ENCODE measurements at regions not wholly inside any gene's neighbourhood (a gene's known extent, or its start where the extent isn't known, plus 50 kb on each side); places are given as distances from the start of the nearest gene placed in this dataset.

- Histone ChIP-seq H3K27ac (no peak overlapping the region), H3K9me3 (peaks cover 10% of the 10 kb centered on the region), H3K4me3 (no peak overlapping the region), H3K36me3 (no peaks in the 10 kb centered on the region), H3K9ac (no peak overlapping the region), H3K27me3 (no peaks in the 10 kb centered on the region), H4K20me1 (no peaks in the 10 kb centered on the region), H3K4me1 (no peaks in the 10 kb centered on the region), H3K4me2 (no peak overlapping the region)
- no peak for TF ChIP-seq Cebpa-rat (IDR thresholded peaks at IDR 0.05)
Measured at GRCh38 chr6:21915707-21916260, 322.2 kb downstream of the SOX4 start.

- TF ChIP-seq Cebpa-rat (IDR thresholded peaks at IDR 0.05), result no peak
- no peaks in the 10 kb centered on the region for H4K20me1 ChIP-seq
- no peak overlapping the region for H3K4me2 ChIP-seq
- no peaks in the 10 kb centered on the region for H3K27me3 ChIP-seq
- H3K9me3 ChIP-seq, result peaks cover 10% of the 10 kb centered on the region
- no peak overlapping the region for H3K4me3 ChIP-seq
- no peak overlapping the region for H3K27ac ChIP-seq
- H3K9ac ChIP-seq, result no peak overlapping the region
- no peaks in the 10 kb centered on the region for H3K36me3 ChIP-seq
- no peaks in the 10 kb centered on the region for H3K4me1 ChIP-seq
Measured at GRCh38 chr6:21918041-21918440, 324.5 kb downstream of the SOX4 start.

GRCh38 chr6:21918666-21919065 lies 325.1 kb downstream of the SOX4 start:
- Histone ChIP-seq H3K27ac (no peak overlapping the region), H3K36me3 (no peaks in the 10 kb centered on the region), H3K9me3 (peaks cover 10% of the 10 kb centered on the region), H3K4me3 (no peak overlapping the region), H3K9ac (no peak overlapping the region), H3K4me2 (no peak overlapping the region), H4K20me1 (no peaks in the 10 kb centered on the region), H3K4me1 (no peaks in the 10 kb centered on the region), H3K27me3 (no peaks in the 10 kb centered on the region)
- TF ChIP-seq Cebpa-rat (IDR thresholded peaks at IDR 0.05), result no peak

GRCh38 chr6:21922086-21922485 lies 328.5 kb downstream of the SOX4 start:
- no peak for TF ChIP-seq Cebpa-rat (IDR thresholded peaks at IDR 0.05)
- Histone ChIP-seq H3K4me2 (no peak overlapping the region), H4K20me1 (no peaks in the 10 kb centered on the region), H3K9me3 (peaks cover 4% of the 10 kb centered on the region; the same call in 1 of the 2 replicates), H3K36me3 (no peaks in the 10 kb centered on the region), H3K9ac (no peak overlapping the region), H3K4me3 (no peak overlapping the region), H3K4me1 (peaks cover 8% of the 10 kb centered on the region; the same call in 1 of the 2 replicates), H3K27ac (no peak overlapping the region), H3K27me3 (no peaks in the 10 kb centered on the region)

GRCh38 chr6:21924002-21924401 lies 330.5 kb downstream of the SOX4 start:
- H3K27me3 ChIP-seq, result no peaks in the 10 kb centered on the region
- H3K4me3 ChIP-seq, result no peak overlapping the region
- no peaks in the 10 kb centered on the region for H4K20me1 ChIP-seq
- no peak overlapping the region for H3K4me2 ChIP-seq
- H3K9ac ChIP-seq, result no peak overlapping the region
- no peak overlapping the region for H3K27ac ChIP-seq
- no peaks in the 10 kb centered on the region; the same call in 1 of the 2 replicates for H3K9me3 ChIP-seq
- TF ChIP-seq Cebpa-rat (IDR thresholded peaks at IDR 0.05), result no peak
- no peaks in the 10 kb centered on the region for H3K36me3 ChIP-seq
- peaks cover 13% of the 10 kb centered on the region; the same call in 1 of the 2 replicates for H3K4me1 ChIP-seq

GRCh38 chr6:21928827-21929226 lies 335.3 kb downstream of the SOX4 start:
- Histone ChIP-seq H3K4me3 (no peak overlapping the region), H3K27me3 (no peaks in the 10 kb centered on the region), H3K9me3 (peaks cover 29% of the 10 kb centered on the region)

GRCh38 chr6:21931641-21932335 lies 338.2 kb downstream of the SOX4 start:
- Histone ChIP-seq H3K9ac (no peak overlapping the region), H3K27ac (no peak overlapping the region), H3K36me3 (no peaks in the 10 kb centered on the region), H3K9me3 (peaks cover 54% of the 10 kb centered on the region), H3K4me2 (no peak overlapping the region), H4K20me1 (no peaks in the 10 kb centered on the region), H3K4me1 (peaks cover 5% of the 10 kb centered on the region; the same call in 1 of the 2 replicates), H3K4me3 (no peak overlapping the region), H3K27me3 (no peaks in the 10 kb centered on the region)
- TF ChIP-seq Cebpa-rat (IDR thresholded peaks at IDR 0.05), result no peak

More at GRCh38 chr6:21928827-21929226, 335.3 kb downstream of the SOX4 start:
- no peak overlapping the region for H3K4me2 ChIP-seq
- no peak overlapping the region for H3K27ac ChIP-seq
- H3K36me3 ChIP-seq, result no peaks in the 10 kb centered on the region
- TF ChIP-seq Cebpa-rat (IDR thresholded peaks at IDR 0.05), result no peak
- H3K9ac ChIP-seq, result no peak overlapping the region
- no peaks in the 10 kb centered on the region for H4K20me1 ChIP-seq
- peaks cover 13% of the 10 kb centered on the region; the same call in 1 of the 2 replicates for H3K4me1 ChIP-seq

- no peaks in the 10 kb centered on the region for H4K20me1 ChIP-seq
- peaks cover 54% of the 10 kb centered on the region for H3K9me3 ChIP-seq
- no peak overlapping the region for H3K9ac ChIP-seq
- H3K4me3 ChIP-seq, result no peak overlapping the region
- H3K4me2 ChIP-seq, result no peak overlapping the region
- no peaks in the 10 kb centered on the region for H3K4me1 ChIP-seq
- no peaks in the 10 kb centered on the region for H3K27me3 ChIP-seq
- no peak for TF ChIP-seq Cebpa-rat (IDR thresholded peaks at IDR 0.05)
- no peak overlapping the region for H3K27ac ChIP-seq
- no peaks in the 10 kb centered on the region for H3K36me3 ChIP-seq
Measured at GRCh38 chr6:21933351-21933750, 339.8 kb downstream of the SOX4 start.

GRCh38 chr6:21935142-21935541 lies 341.6 kb downstream of the SOX4 start:
- H3K4me2 ChIP-seq, result no peak overlapping the region
- H3K36me3 ChIP-seq, result no peaks in the 10 kb centered on the region
- H3K27me3 ChIP-seq, result no peaks in the 10 kb centered on the region
- no peaks in the 10 kb centered on the region for H3K4me1 ChIP-seq
- H3K4me3 ChIP-seq, result no peak overlapping the region
- H3K9me3 ChIP-seq, result peaks cover 53% of the 10 kb centered on the region
- no peak for TF ChIP-seq Cebpa-rat (IDR thresholded peaks at IDR 0.05)
- H3K9ac ChIP-seq, result no peak overlapping the region
- no peak overlapping the region for H3K27ac ChIP-seq
- no peaks in the 10 kb centered on the region for H4K20me1 ChIP-seq

- Histone ChIP-seq H3K9ac (no peak overlapping the region), H3K4me1 (no peaks in the 10 kb centered on the region), H4K20me1 (no peaks in the 10 kb centered on the region), H3K27me3 (no peaks in the 10 kb centered on the region), H3K4me2 (no peak overlapping the region), H3K36me3 (no peaks in the 10 kb centered on the region), H3K9me3 (peaks cover 48% of the 10 kb centered on the region), H3K27ac (no peak overlapping the region), H3K4me3 (no peak overlapping the region)
- no peak for TF ChIP-seq Cebpa-rat (IDR thresholded peaks at IDR 0.05)
Measured at GRCh38 chr6:21935561-21936028, 342.0 kb downstream of the SOX4 start.

Data from BLaER1 (cell line).